ENCODE measurements at regions not wholly inside any gene's neighbourhood (a gene's known extent, or its start where the extent isn't known, plus 50 kb on each side); places are given as distances from the start of the nearest gene placed in this dataset.
A peak's percentile ranks its signal among the peaks of the same experiment; 100 is the strongest.

DNA sequence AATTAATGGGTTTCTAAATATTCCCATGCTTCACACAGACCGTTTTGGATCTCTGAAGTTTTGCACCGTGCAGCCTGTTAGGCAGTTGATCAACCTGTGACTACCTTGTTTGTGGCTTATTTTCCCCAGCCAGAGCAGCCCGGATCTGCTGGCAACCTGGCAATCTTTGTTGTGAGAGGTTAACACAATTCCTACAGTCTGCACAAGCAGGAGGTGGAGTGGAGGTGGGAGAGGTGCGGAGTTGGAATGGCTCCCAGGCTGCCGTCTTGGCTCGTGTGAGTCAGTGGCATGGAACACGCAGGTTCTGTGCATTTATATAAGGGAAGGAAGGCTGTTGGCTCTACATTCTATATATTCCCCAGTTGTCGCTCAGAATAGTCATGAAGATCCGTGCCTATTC lies 70.9 kb upstream of the STOX2 start:
- TF ChIP-seq CTCF (IDR thresholded peaks at IDR 0.05; ENCODE audit: low read depth, low read length) = no peak
- Histone ChIP-seq H3K36me3 (no peaks in the 10 kb centered on the region), H3K27me3 (ENCODE audit: insufficient read depth, low read depth, severe bottlenecking) (no peaks in the 10 kb centered on the region), H3K4me3 (ENCODE audit: low read depth, low read length) (no peak overlapping the region), H3K9me3 (ENCODE audit: severe bottlenecking) (no peaks in the 10 kb centered on the region), H3K27ac (no peak overlapping the region)
- no peak for DNase-seq

DNA sequence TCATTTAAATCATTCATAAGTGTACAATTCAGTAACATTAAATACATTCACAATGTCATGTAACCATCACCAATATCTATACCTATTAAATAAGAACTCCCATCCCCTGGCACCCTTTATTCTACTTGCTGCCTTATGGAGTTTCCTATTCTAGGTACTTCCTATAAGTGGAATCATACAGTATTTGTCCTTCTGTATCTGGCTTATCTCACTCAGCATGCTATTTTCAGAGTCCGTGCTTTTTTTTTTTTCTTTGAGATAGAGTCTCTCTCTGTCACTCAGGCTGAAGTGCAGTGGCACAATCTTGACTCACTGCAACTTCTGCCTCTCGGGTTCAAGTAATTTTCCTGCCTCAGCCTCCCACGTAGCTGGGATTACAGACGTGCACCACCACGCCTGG lies 67.9 kb upstream of the STOX2 start:
- no peak for TF ChIP-seq CTCF (IDR thresholded peaks at IDR 0.05; ENCODE audit: low read depth, low read length)
- no peak for DNase-seq
- Histone ChIP-seq H3K27ac (no peak overlapping the region), H3K4me3 (ENCODE audit: low read depth, low read length) (no peak overlapping the region), H3K27me3 (ENCODE audit: insufficient read depth, low read depth, severe bottlenecking) (no peaks in the 10 kb centered on the region), H3K9me3 (ENCODE audit: severe bottlenecking) (no peaks in the 10 kb centered on the region), H3K36me3 (no peaks in the 10 kb centered on the region)

- peak; percentile 29; the same call in 1 of the 2 replicates for TF ChIP-seq CTCF (IDR thresholded peaks at IDR 0.05; ENCODE audit: low read depth, low read length)
- DNase-seq = peak; percentile 40
- H3K9me3 ChIP-seq (ENCODE audit: severe bottlenecking) = no peaks in the 10 kb centered on the region
Measured at GRCh38 chr4:183838987-183839712, 66.0 kb upstream of the STOX2 start.

GRCh38 chr4:183840311-183840710 lies 64.8 kb upstream of the STOX2 start:
- Histone ChIP-seq H3K4me3 (ENCODE audit: low read depth, low read length) (no peak overlapping the region), H3K27ac (no peak overlapping the region), H3K36me3 (no peaks in the 10 kb centered on the region), H3K27me3 (ENCODE audit: insufficient read depth, low read depth, severe bottlenecking) (no peaks in the 10 kb centered on the region), H3K9me3 (ENCODE audit: severe bottlenecking) (no peaks in the 10 kb centered on the region)
- peak; percentile 87 for DNase-seq
- TF ChIP-seq CTCF (IDR thresholded peaks at IDR 0.05; ENCODE audit: low read depth, low read length) = peak; percentile 82

More at GRCh38 chr4:183838987-183839712, 66.0 kb upstream of the STOX2 start:
- no peak overlapping the region for H3K4me3 ChIP-seq (ENCODE audit: low read depth, low read length)
- H3K27me3 ChIP-seq (ENCODE audit: insufficient read depth, low read depth, severe bottlenecking) = no peaks in the 10 kb centered on the region
- no peaks in the 10 kb centered on the region for H3K36me3 ChIP-seq
- H3K27ac ChIP-seq = no peak overlapping the region

DNA sequence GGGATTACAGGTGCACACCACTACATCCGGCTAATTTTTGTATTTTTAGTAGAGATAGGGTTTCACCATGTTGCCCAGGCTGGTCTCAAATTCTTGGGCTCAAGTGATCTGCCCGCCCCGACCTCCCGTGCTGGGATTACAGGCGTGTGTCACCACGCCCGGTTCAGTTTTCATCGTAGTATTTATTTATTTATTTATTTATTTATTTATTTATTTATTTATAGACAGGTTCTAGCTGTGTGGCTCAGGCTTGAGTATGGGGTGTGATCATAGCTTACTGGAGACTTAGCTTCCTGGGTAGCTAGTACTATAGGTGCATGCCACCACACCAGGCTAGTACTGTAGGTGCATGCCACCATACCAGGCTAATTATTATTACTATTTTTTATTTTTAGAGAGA lies 64.1 kb upstream of the STOX2 start:
- Histone ChIP-seq H3K36me3 (no peaks in the 10 kb centered on the region), H3K4me3 (ENCODE audit: low read depth, low read length) (no peak overlapping the region), H3K9me3 (ENCODE audit: severe bottlenecking) (no peaks in the 10 kb centered on the region), H3K27me3 (ENCODE audit: insufficient read depth, low read depth, severe bottlenecking) (no peaks in the 10 kb centered on the region), H3K27ac (no peak overlapping the region)
- TF ChIP-seq CTCF (IDR thresholded peaks at IDR 0.05; ENCODE audit: low read depth, low read length) = no peak
- DNase-seq = no peak

GRCh38 chr4:183842129-183842528 lies 63.0 kb upstream of the STOX2 start:
- H3K27ac ChIP-seq = no peak overlapping the region
- no peak for DNase-seq
- H3K9me3 ChIP-seq (ENCODE audit: severe bottlenecking) = peaks cover 3% of the 10 kb centered on the region
- no peaks in the 10 kb centered on the region for H3K36me3 ChIP-seq
- H3K27me3 ChIP-seq (ENCODE audit: insufficient read depth, low read depth, severe bottlenecking) = no peaks in the 10 kb centered on the region
- TF ChIP-seq CTCF (IDR thresholded peaks at IDR 0.05; ENCODE audit: low read depth, low read length) = no peak
- H3K4me3 ChIP-seq (ENCODE audit: low read depth, low read length) = no peak overlapping the region

Data from WERI-Rb-1 (cell line).